ENCODE measurements at regions not wholly inside any gene's neighbourhood (a gene's known extent, or its start where the extent isn't known, plus 50 kb on each side); places are given as distances from the start of the nearest gene placed in this dataset.

DNA sequence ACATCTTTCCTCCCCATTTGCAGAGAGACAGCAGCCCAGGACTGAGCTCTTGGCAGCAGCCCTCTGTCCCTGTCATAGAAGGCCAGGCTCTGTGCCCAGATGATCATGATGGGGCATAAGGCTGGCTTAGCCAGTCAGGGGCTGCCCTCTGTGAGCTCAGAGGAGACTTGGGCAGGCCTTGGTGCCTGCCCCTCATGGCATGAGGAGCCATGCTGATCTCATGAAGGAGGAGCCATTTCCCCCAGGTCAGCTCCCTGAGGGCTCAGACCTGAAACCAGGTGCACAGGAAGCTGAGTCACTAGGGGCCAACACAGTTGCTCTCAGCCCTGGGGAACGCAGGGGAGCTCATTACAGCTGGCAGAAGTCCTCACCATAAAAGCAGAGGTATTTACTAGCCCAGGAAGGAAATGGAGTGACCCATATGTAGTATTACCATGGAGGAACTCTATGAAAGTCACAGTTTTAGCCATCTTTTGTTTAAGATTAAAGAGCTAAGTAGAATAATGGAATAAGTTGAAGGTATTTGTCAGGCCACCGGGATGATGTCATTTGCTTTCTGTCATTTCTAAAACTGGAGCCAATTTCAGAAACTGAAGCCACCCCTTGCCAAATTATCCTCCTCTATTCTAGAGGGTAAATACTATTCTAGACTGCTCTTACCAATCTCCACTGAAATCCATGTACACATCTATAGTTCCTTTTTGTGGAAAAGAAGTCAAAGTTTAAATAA, 362.4 kb upstream of the ZNF32 start:
- TF ChIP-seq, protein P1, sequence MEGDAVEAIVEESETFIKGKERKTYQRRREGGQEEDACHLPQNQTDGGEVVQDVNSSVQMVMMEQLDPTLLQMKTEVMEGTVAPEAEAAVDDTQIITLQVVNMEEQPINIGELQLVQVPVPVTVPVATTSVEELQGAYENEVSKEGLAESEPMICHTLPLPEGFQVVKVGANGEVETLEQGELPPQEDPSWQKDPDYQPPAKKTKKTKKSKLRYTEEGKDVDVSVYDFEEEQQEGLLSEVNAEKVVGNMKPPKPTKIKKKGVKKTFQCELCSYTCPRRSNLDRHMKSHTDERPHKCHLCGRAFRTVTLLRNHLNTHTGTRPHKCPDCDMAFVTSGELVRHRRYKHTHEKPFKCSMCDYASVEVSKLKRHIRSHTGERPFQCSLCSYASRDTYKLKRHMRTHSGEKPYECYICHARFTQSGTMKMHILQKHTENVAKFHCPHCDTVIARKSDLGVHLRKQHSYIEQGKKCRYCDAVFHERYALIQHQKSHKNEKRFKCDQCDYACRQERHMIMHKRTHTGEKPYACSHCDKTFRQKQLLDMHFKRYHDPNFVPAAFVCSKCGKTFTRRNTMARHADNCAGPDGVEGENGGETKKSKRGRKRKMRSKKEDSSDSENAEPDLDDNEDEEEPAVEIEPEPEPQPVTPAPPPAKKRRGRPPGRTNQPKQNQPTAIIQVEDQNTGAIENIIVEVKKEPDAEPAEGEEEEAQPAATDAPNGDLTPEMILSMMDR (IDR thresholded peaks at IDR 0.05; ENCODE audit: borderline replicate concordance, extremely low read depth, low read length, poor library complexity, severe bottlenecking): no peak
- TF ChIP-seq EZH2 (IDR thresholded peaks at IDR 0.05; ENCODE audit: borderline replicate concordance, low read depth, low read length, severe bottlenecking): no peak
